ENCODE measurements at regions not wholly inside any gene's neighbourhood (a gene's known extent, or its start where the extent isn't known, plus 50 kb on each side); places are given as distances from the start of the nearest gene placed in this dataset.
"Not testable (repeated sequence)": the region's sequence is repeated elsewhere in the genome, so short reads cannot be mapped to it uniquely, and the experiment has no call there.

GRCh38 chr3:64388886-64389285 is 163.6 kb upstream of the PRICKLE2 start:
- no peak for DNase-seq (ENCODE audit: low read depth)

DNA sequence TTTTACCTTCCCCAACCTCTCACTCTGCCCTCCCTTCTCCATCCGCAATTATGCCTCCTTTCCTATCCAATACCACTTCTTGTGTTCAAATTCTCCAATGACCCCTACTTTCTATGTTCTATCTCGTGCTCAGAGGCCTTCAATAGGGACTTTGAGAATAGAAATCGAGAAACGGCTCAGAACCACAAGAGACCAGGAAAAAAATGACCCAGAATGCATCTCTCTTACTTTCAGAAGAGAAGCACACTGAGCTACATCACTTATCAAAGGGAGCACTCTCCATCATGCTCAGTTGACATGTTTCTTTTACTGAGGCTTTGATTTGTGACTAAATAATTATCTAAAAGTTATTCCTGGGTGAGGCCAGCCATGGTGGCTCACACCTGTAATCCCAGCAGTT is 162.4 kb upstream of the PRICKLE2 start:
- no peak for DNase-seq (ENCODE audit: low read depth)

- DNase-seq (ENCODE audit: low read depth), result no peak
These were observed 160.0 kb upstream of the PRICKLE2 start for GRCh38 chr3:64385277-64385676.

DNA sequence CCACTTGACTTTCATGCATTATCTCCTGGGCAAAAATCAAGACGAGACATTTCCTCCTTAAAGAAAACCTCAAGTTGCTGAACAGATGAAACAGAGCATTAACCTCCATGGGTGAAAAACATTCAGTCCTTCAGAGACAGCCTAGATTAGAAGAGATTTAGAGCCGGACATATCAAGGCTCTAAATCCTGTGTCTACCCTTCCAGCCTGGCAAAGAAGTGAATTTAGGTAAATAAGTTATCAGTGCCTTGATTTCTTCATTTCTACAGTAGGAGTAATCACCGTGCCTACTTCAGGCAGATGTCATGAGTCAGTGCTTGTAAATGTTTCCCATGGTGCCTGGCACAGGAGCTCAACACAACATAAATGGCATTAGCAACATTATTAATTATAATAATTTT is 159.3 kb upstream of the PRICKLE2 start:
- DNase-seq (ENCODE audit: low read depth), result no peak

GRCh38 chr3:64382153-64382552 is 156.9 kb upstream of the PRICKLE2 start:
- peak; percentile 20 for DNase-seq (ENCODE audit: low read depth)

DNA sequence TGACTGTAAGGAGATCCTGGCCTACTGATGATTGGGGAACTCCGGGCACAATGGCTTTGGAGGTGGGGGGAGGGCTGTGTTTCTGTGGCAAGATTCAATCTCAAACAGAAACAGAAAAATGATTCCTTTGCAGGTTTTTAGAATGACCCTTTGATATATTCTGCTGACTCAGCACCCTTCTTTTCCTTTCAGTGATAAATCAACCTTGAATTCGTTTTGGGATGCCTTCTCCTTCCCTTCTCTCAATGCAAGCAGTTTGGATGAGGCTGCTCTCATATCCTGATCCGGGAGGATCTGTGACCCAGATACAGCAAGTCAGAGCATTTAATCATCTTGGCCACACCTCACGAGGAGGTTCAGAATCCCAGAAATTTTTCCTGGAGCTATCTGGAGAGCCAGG is 156.1 kb upstream of the PRICKLE2 start:
- no peak for DNase-seq (ENCODE audit: low read depth)

GRCh38 chr3:64380546-64380945 is 155.3 kb upstream of the PRICKLE2 start:
- no peak for DNase-seq (ENCODE audit: low read depth)

GRCh38 chr3:64379221-64379620 is 154.0 kb upstream of the PRICKLE2 start:
- DNase-seq (ENCODE audit: low read depth), result no peak

DNA sequence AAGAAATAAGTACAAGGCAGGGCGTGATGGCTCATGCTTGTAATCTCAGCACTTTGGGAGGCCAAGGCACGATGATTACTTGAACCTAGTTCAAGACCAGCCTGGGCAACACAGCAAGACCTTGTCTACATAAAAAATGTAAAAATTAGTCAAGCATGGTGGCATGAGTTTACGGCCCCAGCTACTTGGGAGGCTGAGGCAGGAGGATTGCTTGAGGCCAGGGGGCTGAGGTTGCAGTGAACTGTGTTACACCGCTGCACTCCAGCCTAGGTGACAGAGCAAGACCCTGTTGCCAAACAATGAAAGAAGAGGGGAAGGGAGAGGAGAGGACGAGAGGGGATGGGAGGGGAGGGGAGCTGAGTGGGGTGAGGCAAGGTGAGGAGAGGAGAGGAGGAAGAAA is 152.7 kb upstream of the PRICKLE2 start:
- no peak for DNase-seq (ENCODE audit: low read depth)

DNA sequence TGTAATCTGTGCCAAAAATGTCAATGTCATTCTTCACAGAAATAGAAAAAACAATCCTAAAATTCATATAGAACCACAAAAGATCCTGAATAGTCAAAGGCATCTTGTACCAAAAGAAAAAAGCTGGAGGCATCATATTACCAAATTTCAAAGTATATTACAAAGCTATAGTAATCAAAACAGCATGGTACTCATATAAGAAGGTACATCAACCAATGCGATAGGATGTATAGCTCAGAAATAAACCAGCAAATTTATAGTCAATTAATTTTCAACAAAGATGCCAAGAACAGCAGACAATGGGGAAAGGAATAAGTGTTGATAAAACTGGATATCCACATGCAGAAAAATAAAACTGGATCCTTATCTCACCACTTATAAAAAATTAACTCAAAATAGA is 150.5 kb upstream of the PRICKLE2 start:
- no peak for DNase-seq (ENCODE audit: low read depth)

GRCh38 chr3:64369390-64369789 is 144.1 kb upstream of the PRICKLE2 start:
- no peak for DNase-seq (ENCODE audit: low read depth)

DNA sequence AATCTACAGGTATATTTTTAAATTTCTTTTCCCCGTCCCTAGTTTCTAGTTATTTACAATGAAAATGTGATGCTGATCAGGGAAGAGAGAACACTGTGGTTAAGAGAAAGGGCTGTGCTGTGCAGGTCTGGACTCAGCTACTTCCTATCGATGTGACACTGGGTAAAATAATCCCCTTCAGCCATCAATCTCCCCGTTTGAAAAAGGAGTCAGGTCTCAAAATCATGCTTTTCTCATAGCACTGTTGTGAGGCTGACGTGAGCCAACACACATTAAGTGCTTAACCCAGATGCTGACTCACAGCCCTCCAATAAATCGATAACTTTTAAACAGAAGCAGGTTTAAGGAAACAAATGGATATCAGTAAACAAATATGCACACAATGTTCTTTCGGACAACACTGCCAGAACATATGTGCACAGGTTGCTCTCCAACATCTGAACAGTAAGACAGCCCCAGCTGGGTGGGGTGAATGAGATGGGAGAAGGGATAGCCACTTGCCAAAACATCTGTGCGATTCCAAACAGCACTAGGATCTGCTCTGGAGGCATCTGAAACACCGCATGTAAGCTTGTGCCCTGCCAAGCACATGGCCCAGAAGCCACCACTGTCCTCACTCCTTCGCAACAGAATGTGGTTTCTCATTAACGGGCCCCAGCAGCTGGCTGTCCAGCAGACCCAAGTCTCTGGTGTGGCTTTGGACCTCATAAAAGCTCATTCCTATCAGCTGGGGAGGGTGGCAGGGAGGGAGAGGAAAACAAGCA is 143.2 kb upstream of the PRICKLE2 start:
- no peak for DNase-seq (ENCODE audit: low read depth)

GRCh38 chr3:64365877-64366276 is 140.6 kb upstream of the PRICKLE2 start:
- DNase-seq (ENCODE audit: low read depth), result no peak

- DNase-seq (ENCODE audit: low read depth), result no peak
These were observed 138.6 kb upstream of the PRICKLE2 start for GRCh38 chr3:64363842-64364241.

DNA sequence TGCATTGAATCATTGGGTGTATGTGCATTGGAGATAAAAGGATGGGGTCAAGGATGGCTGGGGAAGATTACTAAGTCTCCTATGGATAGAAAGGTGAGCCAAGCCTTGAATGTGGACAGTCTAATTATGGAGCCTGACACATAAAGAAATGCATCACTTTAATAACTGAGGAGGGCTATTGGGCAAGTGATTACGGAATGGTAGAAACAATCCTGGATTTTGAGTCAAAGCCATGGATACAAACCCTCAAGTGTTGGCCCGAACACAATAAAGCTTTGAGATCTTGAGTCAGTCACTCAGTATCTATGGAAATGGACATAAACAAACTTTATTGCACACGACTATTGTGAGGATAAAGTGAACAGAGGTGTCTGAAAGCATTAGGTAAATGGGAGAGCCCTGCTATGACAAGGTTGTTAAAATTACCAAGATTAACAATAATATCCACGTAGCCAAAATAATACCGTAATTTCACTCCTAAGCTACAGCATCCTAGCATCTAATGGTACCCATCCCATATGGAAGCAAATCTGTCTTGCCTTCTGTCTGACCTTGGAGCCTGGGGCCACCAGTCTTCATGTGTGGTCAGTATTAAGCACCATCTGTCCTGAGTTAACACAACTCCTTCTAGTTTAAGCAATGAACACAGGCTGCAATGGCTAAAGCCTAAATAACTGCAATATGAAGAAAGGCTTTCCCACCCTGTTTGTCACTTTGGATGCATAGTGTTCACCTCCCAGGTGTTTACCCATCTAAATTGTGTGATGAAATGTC is 136.9 kb upstream of the PRICKLE2 start:
- DNase-seq (ENCODE audit: low read depth), result no peak

DNA sequence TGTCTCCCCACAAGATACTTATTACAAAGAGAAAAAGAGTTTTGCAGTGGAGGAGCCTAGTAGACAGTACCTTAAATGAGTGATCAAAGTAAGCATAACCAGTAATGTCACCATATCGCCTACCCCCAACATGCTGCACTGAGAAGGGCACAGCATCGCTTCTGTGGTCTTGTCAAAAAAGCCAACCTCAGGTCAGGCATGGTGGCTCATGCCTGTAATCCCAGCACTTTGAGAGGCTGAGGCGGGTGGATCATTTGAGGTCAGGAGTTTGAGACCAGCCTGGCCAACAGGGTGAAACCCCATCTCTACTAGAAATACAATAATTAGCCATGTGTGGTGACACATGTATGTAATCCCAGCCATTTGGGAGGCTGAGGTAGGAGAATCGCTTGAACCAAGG is 135.8 kb upstream of the PRICKLE2 start:
- not testable (repeated sequence) for DNase-seq (ENCODE audit: low read depth)

GRCh38 chr3:64360280-64360679 is 135.0 kb upstream of the PRICKLE2 start:
- DNase-seq (ENCODE audit: low read depth), result no peak

GRCh38 chr3:64359735-64360134 is 134.5 kb upstream of the PRICKLE2 start:
- no peak for DNase-seq (ENCODE audit: low read depth)

GRCh38 chr3:64358853-64359252 is 133.6 kb upstream of the PRICKLE2 start:
- no peak for DNase-seq (ENCODE audit: low read depth)

GRCh38 chr3:64358176-64358575 is 132.9 kb upstream of the PRICKLE2 start:
- no peak for DNase-seq (ENCODE audit: low read depth)

GRCh38 chr3:64357481-64357880 is 132.2 kb upstream of the PRICKLE2 start:
- no peak for DNase-seq (ENCODE audit: low read depth)

DNA sequence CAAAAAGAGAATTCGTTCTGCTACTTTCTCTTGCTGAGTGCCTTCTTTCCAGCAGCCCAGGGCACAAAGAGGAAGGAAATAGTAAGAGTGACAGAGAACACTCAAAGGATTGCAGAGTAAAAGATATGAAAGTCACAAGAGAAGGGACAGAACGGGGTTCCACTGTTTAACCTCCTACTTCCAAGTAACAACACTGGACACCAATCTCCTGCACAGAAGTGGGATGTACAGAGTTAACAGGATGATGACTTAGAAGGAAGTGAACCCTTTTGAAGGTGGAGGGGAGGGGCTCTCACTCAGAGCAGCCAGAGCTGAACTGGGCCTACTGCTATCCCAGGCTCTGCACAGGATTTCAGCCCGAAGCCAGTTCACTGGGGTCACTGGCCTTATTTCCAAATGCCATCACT is 130.1 kb upstream of the PRICKLE2 start:
- DNase-seq (ENCODE audit: low read depth), result peak; percentile 67

GRCh38 chr3:64354956-64355355 is 129.7 kb upstream of the PRICKLE2 start:
- DNase-seq (ENCODE audit: low read depth), result no peak

GRCh38 chr3:64354221-64354620 is 129.0 kb upstream of the PRICKLE2 start:
- peak; percentile 41 for DNase-seq (ENCODE audit: low read depth)
